ENCODE measurements at regions not wholly inside any gene's neighbourhood (a gene's known extent, or its start where the extent isn't known, plus 50 kb on each side); places are given as distances from the start of the nearest gene placed in this dataset.
"Not testable (repeated sequence)": the region's sequence is repeated elsewhere in the genome, so short reads cannot be mapped to it uniquely, and the experiment has no call there.

DNA sequence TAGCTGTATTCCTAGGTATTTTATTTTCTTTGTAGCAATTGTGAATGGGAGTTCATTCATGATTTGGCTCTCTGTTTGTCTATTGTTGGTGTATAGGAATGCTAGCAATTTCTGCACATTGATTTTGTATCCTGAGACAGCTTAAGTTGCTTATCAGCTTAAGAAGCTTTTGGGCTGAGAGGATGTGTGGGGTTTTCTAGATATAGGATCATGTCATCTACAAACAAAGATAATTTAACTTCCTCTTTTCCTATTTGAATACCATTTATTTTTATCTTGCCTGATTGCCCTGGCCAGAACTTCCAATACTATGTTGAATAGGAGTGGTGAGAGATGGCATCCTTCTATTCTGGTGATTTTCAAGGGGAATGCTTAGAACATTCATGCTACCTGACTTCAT, 791.9 kb upstream of the AADAT start:
- TF ChIP-seq, protein P1, sequence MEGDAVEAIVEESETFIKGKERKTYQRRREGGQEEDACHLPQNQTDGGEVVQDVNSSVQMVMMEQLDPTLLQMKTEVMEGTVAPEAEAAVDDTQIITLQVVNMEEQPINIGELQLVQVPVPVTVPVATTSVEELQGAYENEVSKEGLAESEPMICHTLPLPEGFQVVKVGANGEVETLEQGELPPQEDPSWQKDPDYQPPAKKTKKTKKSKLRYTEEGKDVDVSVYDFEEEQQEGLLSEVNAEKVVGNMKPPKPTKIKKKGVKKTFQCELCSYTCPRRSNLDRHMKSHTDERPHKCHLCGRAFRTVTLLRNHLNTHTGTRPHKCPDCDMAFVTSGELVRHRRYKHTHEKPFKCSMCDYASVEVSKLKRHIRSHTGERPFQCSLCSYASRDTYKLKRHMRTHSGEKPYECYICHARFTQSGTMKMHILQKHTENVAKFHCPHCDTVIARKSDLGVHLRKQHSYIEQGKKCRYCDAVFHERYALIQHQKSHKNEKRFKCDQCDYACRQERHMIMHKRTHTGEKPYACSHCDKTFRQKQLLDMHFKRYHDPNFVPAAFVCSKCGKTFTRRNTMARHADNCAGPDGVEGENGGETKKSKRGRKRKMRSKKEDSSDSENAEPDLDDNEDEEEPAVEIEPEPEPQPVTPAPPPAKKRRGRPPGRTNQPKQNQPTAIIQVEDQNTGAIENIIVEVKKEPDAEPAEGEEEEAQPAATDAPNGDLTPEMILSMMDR (IDR thresholded peaks at IDR 0.05; ENCODE audit: low read length): not testable (repeated sequence)
- TF ChIP-seq EZH2 (IDR thresholded peaks at IDR 0.05; ENCODE audit: borderline replicate concordance, low read length): not testable (repeated sequence)

Measured in OCI-LY1 (cell line).